ENCODE measurements at regions not wholly inside any gene's neighbourhood (a gene's known extent, or its start where the extent isn't known, plus 50 kb on each side); places are given as distances from the start of the nearest gene placed in this dataset.

- TF ChIP-seq CTCF (IDR thresholded peaks at IDR 0.05; ENCODE audit: low read depth, low read length, missing input control): no peak
- TF ChIP-seq TAF1 (conservative IDR thresholded peaks at IDR 0.05): no peak
- TF ChIP-seq GABPA (IDR thresholded peaks at IDR 0.05 in 1 of 2, conservative IDR thresholded peaks at IDR 0.05 in 1 of 2): no peak
- no peak for TF ChIP-seq YY1 (IDR thresholded peaks at IDR 0.05)
- no peak for TF ChIP-seq JUND (IDR thresholded peaks at IDR 0.05)
- TF ChIP-seq, protein P1, sequence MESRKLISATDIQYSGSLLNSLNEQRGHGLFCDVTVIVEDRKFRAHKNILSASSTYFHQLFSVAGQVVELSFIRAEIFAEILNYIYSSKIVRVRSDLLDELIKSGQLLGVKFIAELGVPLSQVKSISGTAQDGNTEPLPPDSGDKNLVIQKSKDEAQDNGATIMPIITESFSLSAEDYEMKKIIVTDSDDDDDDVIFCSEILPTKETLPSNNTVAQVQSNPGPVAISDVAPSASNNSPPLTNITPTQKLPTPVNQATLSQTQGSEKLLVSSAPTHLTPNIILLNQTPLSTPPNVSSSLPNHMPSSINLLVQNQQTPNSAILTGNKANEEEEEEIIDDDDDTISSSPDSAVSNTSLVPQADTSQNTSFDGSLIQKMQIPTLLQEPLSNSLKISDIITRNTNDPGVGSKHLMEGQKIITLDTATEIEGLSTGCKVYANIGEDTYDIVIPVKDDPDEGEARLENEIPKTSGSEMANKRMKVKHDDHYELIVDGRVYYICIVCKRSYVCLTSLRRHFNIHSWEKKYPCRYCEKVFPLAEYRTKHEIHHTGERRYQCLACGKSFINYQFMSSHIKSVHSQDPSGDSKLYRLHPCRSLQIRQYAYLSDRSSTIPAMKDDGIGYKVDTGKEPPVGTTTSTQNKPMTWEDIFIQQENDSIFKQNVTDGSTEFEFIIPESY (IDR thresholded peaks at IDR 0.05): no peak
- no peak for TF ChIP-seq EGR1 (IDR thresholded peaks at IDR 0.05; ENCODE audit: low read depth in 2 of 2)
- TF ChIP-seq, protein P2, sequence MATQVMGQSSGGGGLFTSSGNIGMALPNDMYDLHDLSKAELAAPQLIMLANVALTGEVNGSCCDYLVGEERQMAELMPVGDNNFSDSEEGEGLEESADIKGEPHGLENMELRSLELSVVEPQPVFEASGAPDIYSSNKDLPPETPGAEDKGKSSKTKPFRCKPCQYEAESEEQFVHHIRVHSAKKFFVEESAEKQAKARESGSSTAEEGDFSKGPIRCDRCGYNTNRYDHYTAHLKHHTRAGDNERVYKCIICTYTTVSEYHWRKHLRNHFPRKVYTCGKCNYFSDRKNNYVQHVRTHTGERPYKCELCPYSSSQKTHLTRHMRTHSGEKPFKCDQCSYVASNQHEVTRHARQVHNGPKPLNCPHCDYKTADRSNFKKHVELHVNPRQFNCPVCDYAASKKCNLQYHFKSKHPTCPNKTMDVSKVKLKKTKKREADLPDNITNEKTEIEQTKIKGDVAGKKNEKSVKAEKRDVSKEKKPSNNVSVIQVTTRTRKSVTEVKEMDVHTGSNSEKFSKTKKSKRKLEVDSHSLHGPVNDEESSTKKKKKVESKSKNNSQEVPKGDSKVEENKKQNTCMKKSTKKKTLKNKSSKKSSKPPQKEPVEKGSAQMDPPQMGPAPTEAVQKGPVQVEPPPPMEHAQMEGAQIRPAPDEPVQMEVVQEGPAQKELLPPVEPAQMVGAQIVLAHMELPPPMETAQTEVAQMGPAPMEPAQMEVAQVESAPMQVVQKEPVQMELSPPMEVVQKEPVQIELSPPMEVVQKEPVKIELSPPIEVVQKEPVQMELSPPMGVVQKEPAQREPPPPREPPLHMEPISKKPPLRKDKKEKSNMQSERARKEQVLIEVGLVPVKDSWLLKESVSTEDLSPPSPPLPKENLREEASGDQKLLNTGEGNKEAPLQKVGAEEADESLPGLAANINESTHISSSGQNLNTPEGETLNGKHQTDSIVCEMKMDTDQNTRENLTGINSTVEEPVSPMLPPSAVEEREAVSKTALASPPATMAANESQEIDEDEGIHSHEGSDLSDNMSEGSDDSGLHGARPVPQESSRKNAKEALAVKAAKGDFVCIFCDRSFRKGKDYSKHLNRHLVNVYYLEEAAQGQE (IDR thresholded peaks at IDR 0.05): no peak
- TF ChIP-seq RXRA (IDR thresholded peaks at IDR 0.05): no peak
- no peak for TF ChIP-seq MAX (IDR thresholded peaks at IDR 0.05)
These were observed 750.2 kb upstream of the HS3ST1 start for GRCh38 chr4:12178614-12179610.
